ENCODE measurements at regions not wholly inside any gene's neighbourhood (a gene's known extent, or its start where the extent isn't known, plus 50 kb on each side); places are given as distances from the start of the nearest gene placed in this dataset.

DNA sequence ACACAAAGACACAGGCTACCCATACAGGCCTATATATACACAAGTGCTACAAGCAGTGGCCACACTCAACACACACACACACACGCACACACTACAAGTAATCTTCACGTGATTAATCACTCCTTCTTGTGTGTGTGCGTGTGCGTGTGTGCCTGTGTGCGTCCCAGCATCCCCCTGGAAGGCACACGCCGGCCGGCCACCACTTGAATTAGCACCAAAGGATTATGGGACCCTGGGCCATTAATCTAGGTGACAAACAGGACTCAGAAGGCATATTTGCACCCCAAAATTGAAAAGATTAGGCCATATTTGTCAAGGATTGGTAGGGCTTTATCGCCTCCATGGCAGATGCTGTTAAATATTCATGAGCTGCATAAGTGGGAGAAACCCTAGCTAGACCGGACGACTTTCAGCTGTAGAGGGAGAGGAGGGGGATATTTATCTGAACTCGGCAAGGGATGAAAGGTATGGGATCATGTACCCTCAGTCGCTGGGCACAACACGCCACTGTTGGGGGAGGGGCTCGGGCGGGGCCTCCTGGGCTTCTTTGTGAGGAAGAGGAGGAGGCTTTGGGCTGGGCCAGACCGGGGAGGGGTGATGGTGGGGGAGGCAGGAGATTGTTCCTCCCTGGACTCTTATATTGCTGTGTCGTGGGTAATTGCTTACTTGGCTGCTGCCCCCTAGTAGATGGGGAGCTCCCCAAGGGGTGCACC lies 89.6 kb upstream of the LHX5 start:
- TF ChIP-seq, protein P1, sequence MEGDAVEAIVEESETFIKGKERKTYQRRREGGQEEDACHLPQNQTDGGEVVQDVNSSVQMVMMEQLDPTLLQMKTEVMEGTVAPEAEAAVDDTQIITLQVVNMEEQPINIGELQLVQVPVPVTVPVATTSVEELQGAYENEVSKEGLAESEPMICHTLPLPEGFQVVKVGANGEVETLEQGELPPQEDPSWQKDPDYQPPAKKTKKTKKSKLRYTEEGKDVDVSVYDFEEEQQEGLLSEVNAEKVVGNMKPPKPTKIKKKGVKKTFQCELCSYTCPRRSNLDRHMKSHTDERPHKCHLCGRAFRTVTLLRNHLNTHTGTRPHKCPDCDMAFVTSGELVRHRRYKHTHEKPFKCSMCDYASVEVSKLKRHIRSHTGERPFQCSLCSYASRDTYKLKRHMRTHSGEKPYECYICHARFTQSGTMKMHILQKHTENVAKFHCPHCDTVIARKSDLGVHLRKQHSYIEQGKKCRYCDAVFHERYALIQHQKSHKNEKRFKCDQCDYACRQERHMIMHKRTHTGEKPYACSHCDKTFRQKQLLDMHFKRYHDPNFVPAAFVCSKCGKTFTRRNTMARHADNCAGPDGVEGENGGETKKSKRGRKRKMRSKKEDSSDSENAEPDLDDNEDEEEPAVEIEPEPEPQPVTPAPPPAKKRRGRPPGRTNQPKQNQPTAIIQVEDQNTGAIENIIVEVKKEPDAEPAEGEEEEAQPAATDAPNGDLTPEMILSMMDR (IDR thresholded peaks at IDR 0.05) = no peak
- no peak for TF ChIP-seq POLR2AphosphoS5 (IDR thresholded peaks at IDR 0.05)
- no peak for TF ChIP-seq POLR2A (IDR thresholded peaks at IDR 0.05; ENCODE audit: low read depth)

All from esophagus muscularis mucosa (tissue), 3 donors.